ENCODE measurements at regions not wholly inside any gene's neighbourhood (a gene's known extent, or its start where the extent isn't known, plus 50 kb on each side); places are given as distances from the start of the nearest gene placed in this dataset.

GRCh38 chr14:56875104-56875675 lies 64.9 kb upstream of the OTX2 start:
- no peak for DNase-seq
- H3K27me3 Mint-ChIP-seq (ENCODE audit: low read depth in 3 of 3), result peaks cover 2 to 10% (median 2%) of the 10 kb centered on the region in 3 donors
- H3K27ac Mint-ChIP-seq, result no peak overlapping the region
- no peaks in the 10 kb centered on the region for H3K4me1 Mint-ChIP-seq
- no peaks in the 10 kb centered on the region for H3K36me3 Mint-ChIP-seq
- no peak overlapping the region for H3K4me3 Mint-ChIP-seq
- peaks cover 0 to 11% (median 2%) of the 10 kb centered on the region in 6 donors for H3K9me3 Mint-ChIP-seq

GRCh38 chr14:56874375-56874774 lies 64.1 kb upstream of the OTX2 start:
- no peak overlapping the region for H3K4me3 Mint-ChIP-seq
- no peak overlapping the region for H3K27ac Mint-ChIP-seq
- peaks cover 0 to 7% (median 0%) of the 10 kb centered on the region in 6 donors for H3K9me3 Mint-ChIP-seq
- H3K27me3 Mint-ChIP-seq (ENCODE audit: low read depth in 3 of 3), result peaks cover 0 to 10% (median 0%) of the 10 kb centered on the region in 3 donors
- H3K4me1 Mint-ChIP-seq, result no peaks in the 10 kb centered on the region
- no peak for DNase-seq
- H3K36me3 Mint-ChIP-seq, result no peaks in the 10 kb centered on the region

- DNase-seq, result no peak
- Mint-ChIP-seq H3K27me3 (ENCODE audit: low read depth in 3 of 3) (peaks cover 0 to 4% (median 0%) of the 10 kb centered on the region in 3 donors), H3K4me1 (no peaks in the 10 kb centered on the region), H3K36me3 (no peaks in the 10 kb centered on the region), H3K9me3 (peaks cover 0 to 2% (median 0%) of the 10 kb centered on the region in 6 donors), H3K27ac (no peak overlapping the region), H3K4me3 (no peak overlapping the region)
Observed at GRCh38 chr14:56870336-56870735, 60.1 kb upstream of the OTX2 start.

GRCh38 chr14:56868660-56869059 lies 58.4 kb upstream of the OTX2 start:
- Mint-ChIP-seq H3K4me3 (no peak overlapping the region), H3K4me1 (no peaks in the 10 kb centered on the region), H3K27ac (no peak overlapping the region), H3K27me3 (ENCODE audit: low read depth in 3 of 3) (no peaks in the 10 kb centered on the region), H3K9me3 (no peaks in the 10 kb centered on the region), H3K36me3 (no peaks in the 10 kb centered on the region)
- no peak for DNase-seq

- no peak overlapping the region for H3K4me3 Mint-ChIP-seq
- no peak for DNase-seq
- peaks cover 0 to 5% (median 2%) of the 10 kb centered on the region in 3 donors for H3K27me3 Mint-ChIP-seq (ENCODE audit: low read depth in 3 of 3)
- no peaks in the 10 kb centered on the region for H3K4me1 Mint-ChIP-seq
- H3K9me3 Mint-ChIP-seq, result no peaks in the 10 kb centered on the region
- no peak overlapping the region for H3K27ac Mint-ChIP-seq
- no peaks in the 10 kb centered on the region for H3K36me3 Mint-ChIP-seq
Observed at GRCh38 chr14:56862836-56863235, 52.6 kb upstream of the OTX2 start.

GRCh38 chr14:56860441-56860840 lies 50.2 kb upstream of the OTX2 start:
- H3K27ac Mint-ChIP-seq, result no peak overlapping the region
- peaks cover 0 to 16% (median 6%) of the 10 kb centered on the region in 3 donors for H3K27me3 Mint-ChIP-seq (ENCODE audit: low read depth in 3 of 3)
- peaks cover 0 to 2% (median 0%) of the 10 kb centered on the region in 6 donors for H3K9me3 Mint-ChIP-seq
- H3K36me3 Mint-ChIP-seq, result no peaks in the 10 kb centered on the region
- H3K4me3 Mint-ChIP-seq, result no peak overlapping the region
- DNase-seq, result no peak
- no peaks in the 10 kb centered on the region for H3K4me1 Mint-ChIP-seq
